GM19099 (cell line): ENCODE measurements at regions not wholly inside any gene's neighbourhood (a gene's known extent, or its start where the extent isn't known, plus 50 kb on each side); places are given as distances from the start of the nearest gene placed in this dataset.

Experiments
- POLR2A ChIP-seq: IDR thresholded peaks from 3 replicates; pipeline ENCODE4 v1.6.1; 2011; ENCODE audit warnings: low read depth; ENCODE audit not compliant: insufficient read length; ENCODE audit errors: extremely low read depth

DNA sequence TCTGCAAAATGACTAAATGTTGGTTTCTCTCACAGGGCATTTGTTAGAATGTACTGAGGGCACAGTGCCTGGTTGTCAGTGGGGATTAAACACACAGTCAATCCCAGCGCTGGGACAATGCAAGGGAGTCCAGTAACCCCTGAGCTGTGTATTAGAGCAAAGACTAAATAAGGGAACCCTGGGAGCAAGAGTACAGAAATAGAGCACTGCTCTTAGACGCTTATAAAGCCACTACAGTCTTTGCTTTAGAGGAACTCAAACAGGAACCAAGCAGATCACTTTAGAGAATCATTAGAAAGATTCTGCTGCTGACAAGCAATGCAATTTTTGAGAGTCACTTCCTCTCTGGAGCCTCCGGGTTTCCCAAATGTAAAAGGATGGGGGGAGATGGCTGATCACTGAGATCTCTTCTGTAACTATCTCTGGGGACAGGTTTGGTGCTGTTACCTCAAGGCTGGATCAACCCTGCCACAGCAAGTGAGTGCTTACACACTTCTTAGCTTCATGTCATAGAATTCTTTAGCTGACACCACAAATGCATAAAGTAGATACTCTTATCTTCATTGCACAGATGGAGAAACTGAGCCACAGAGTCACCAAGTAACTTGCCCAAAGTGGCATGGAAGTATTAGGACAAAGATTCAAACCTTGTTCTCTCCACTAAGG, 137.8 kb upstream of the CPEB2 start:
- TF ChIP-seq POLR2A: no peak

DNA sequence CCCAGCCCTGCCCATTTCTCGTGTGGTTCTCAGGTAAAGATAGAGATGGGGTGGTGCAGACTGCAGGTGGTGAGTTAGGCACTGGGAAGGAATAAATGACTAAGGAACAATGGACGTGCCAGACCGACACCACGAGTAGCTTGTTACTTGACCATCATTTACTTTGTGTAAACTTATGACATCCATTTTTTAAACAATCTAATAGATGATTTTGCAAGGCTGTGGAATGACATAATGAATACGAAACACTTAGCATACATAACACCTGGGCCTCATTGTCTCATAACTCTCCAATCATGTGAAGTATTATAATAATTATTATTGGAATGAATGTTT, 137.3 kb upstream of the CPEB2 start:
- no peak for TF ChIP-seq POLR2A

DNA sequence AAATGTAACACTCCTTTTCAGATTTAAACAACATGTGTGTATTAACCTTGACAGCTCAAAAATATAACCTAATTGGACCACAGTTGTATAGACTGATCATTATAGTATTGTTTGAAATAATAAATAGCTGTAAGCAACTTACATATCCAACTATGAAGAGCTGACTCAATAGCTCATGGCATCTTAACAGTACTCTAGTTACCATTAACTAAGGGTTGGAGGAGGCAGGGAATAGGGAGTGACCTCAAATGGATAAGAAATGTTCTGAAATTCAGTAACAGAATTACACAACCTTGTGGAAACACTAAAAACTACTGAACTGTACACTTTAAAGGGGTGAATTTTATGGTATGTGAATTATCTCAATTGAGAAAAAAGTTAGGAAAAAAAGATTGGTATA, 136.5 kb upstream of the CPEB2 start:
- TF ChIP-seq POLR2A: no peak

DNA sequence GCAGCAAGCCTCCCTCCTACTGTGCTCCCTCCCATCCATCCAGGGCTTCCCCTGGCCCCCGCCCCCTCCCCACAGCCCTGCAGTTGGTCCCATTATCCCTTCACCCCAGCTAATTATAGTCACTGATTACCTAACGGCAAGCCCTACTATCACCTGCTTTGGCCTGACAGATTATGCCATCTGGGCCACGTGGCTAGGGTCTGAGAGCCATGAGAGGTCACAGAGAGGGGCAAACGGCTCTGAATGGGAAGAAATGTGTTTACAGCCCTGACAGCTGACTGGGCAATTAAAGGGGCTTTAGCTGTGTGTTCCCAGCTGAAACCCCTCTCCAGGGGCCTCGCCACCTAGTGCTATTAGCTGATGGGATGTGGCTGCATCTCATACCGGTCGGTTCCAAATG, 134.4 kb upstream of the CPEB2 start:
- TF ChIP-seq POLR2A: no peak

DNA sequence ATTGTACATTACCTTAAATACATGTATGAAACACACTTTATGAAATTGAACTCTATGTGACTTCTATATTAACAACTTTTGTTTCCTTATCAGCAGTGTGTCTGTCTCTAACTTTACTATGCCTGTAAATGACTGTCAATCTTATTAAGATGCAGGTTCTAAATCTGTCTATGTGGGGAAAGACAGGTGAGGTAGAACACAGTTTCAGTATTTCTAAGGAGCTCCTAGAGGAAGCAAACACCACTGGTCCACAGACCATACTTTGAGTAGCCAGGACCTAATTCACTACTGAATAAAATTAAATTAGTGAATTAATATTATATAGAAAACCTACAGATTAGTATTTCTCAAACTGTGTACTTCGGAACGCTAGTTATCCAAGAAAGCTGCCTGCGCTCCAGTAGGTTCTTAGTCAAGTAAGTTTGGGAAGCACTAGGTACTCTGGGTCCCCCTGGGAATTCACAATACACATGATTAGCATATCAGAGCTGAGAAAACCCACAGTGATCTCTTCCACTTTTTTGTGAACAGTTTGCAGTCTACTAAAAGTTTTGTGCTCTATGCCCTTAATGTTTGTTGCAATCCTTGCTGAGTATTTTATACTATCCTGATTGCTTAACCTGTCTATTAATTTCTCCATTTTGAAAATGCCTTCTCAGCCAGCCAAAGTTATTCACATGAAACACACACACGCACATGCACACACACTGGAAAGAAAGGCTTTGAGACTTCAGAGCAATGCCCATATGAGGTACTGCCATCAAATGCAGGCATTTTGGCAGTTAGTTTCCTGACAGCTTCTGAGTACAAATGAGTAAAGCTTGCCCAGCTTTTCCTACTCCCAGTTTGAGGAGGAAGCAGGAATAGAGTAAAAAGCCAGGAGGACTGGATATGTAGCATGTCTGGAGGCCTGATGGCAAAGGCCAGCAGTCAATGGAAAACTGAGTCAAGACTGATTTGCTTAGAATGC, 133.6 kb upstream of the CPEB2 start:
- no peak for TF ChIP-seq POLR2A

DNA sequence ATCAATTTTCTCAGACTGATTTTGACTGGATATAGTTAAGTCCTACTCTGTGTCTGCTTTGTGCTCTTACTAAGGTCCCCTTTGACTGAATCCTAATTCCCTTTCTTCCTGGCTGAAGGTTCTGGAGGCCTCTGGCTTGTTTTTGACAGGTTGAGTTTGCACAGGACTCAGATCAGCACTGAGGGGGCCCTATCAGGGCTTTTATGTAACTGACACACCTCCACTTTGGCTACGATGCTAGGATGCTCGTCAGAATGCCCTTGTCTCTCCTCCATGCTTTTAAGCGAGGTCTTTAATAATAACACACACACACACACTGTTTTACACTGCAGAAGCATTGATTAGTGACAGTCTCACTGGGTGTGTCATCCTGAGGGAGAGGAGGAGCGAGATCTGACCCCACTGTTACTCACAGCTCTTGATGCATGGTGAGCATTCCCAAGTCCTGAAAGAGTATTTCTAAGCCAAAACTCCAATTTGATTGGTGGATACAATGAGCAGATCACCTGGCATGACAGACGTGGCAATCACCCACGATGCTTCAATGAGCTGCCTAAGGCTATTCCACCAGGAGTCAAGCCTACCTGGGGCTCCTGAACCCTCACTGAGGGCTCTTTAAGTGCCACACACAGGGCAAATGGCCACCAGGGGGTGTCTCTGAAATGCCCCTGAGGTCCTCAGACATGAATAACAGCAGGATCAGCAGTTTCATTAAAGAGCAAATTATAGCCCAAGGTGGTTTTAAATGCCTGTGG, 130.4 kb upstream of the CPEB2 start:
- no peak for TF ChIP-seq POLR2A

DNA sequence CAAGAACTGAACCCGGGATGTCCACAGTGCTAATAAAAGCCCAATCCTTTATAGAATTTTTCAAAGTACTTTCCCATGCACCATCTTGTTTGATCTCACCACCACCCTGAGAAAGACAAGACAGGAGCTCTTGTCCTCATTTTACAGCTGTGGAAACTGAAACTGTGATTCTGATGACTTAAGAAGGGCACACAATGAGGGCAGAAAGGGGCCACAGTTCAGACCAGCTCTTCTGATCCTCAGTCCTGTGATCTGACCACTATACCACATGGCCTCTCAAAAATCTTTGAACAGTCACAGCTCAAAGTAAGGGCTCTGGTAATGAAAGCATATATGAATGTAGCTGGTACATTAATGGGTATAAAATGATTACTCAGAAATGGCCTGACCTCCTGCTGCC, 127.3 kb upstream of the CPEB2 start:
- no peak for TF ChIP-seq POLR2A

DNA sequence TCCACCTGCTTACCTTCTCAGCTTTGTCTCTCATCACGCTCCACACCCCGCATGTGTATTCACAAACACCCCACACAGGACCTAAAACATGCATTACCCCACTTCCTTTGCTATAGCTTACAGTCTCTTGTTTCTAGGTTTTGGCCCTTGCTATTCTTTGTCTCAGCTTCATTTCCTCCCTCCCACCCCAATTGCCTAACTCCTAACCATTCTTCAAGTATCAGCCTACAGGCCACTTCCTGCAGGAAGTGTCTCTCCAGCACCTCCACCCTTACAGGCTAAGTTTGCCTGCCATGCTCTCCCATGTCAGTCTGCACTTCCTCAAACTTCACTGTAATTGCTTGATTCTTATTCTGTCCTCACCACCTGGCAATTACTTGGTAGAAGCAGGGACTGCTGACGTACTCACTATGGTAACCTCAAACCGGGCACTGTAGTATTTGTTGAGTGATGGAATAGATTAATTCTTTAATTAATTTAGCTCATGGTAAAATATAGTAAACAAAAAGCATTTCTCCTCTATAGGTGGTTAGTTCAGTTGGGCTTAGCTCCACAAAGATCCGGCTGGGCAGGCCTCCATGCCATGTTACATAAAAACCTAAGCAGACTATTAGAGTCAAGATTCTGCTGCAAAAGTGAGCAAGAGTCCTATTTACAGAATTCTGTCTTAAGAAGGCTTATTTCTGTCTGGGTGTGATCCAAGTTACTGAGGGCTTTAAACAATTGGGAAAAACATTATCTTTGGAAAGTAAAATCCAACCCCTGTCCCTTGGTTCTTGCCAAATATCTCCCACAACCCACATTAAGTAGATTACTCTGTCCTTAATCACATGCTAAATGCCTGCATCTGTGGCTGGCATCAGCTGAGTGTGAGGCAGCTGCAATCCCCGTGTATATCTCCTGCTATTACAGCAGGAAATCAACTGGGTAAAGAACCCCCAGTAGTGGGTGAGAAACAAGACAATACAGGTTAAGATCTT, 124.7 kb upstream of the CPEB2 start:
- no peak for TF ChIP-seq POLR2A

DNA sequence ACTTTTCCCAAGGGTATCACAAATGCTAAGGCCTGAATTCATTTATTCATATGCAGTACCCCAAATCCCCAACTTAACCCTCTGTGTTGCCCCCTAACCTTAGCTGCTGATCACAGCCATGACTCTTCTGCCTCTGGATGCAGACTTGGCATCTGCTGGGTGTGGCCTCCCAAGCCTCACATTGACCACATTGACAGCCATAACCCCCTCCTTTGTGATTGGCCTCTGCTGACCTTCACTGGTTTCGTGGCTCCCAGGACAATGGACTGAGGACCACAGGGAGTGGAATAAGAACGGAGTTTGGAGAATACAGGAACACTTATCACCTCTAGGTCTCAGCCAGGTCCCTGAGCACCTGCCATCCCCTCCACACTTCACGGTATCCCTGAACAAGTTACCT, 123.6 kb upstream of the CPEB2 start:
- TF ChIP-seq POLR2A: no peak

DNA sequence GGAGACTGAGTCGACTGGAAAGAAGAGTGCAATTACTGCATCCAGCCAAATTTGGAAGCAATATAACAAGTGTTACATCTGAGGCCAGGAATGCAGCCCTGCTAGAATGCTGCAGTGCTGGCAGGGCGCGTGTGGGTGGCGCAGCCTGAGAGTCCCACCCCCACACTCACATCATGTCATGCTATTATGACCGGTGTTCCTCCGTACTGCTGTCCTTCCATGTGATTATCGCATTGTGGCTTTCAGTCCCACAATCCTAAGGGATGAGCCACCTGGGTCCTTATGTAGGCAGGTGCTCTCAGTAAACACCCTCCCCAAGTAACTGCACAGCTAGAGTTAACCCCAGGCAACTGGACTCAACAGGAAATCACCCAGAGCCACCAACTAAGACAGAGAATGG, 122.6 kb upstream of the CPEB2 start:
- TF ChIP-seq POLR2A: no peak

DNA sequence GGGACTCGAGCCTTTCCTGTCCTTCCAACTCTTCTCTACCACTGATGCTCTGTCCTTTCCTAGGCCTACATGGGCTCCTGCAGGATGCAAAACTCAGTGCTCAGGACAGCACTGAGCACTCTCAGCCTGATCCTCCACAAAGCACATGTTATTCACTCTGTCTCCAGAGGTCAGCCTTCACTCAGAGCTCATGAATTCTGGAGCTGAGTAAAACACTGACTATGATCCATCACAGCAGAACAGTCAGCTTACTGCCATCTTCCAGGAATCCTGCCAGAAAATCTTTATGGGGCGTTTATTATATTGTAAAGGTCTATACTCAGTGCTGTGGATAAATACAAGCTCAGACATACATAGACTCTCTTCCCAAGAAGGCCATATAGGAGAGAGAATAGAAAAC, 121.5 kb upstream of the CPEB2 start:
- no peak for TF ChIP-seq POLR2A

DNA sequence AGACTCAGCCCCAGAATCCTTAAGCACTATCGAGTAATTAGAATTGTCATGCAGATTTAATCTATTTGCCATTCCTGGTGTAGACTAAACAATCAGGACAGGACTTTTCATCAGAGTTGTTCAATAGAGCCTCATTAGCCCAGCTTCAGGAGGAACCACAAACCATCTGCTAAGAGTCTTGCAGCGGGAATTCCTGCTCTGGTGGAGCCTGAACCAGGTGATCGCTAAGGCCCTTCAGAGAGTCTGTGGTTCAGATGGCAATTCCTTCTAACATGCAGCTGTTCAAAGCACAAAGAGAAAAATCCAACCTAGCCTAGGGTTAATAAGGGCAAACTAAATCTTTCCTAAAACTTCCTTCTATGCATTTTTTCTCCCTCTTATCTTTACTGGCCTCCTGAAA, 119.1 kb upstream of the CPEB2 start:
- no peak for TF ChIP-seq POLR2A

DNA sequence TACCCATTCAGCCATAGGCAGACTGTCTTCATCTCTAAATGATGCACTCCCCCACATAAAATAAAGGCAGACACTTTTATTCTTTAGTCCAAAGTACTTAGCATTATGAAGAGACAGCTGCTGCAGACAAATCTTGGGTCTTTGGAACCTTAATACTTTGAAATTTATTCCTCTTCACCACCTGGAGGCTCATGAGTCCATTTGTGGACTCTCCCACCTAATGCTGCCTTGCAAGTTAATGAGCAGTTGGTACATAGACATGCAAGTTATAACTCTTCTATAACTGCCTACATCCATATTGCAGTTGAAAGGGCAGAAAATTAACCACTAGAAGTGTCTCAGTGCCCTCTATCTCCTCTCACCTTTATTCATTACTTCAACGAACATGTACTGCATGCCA, 118.6 kb upstream of the CPEB2 start:
- no peak for TF ChIP-seq POLR2A

DNA sequence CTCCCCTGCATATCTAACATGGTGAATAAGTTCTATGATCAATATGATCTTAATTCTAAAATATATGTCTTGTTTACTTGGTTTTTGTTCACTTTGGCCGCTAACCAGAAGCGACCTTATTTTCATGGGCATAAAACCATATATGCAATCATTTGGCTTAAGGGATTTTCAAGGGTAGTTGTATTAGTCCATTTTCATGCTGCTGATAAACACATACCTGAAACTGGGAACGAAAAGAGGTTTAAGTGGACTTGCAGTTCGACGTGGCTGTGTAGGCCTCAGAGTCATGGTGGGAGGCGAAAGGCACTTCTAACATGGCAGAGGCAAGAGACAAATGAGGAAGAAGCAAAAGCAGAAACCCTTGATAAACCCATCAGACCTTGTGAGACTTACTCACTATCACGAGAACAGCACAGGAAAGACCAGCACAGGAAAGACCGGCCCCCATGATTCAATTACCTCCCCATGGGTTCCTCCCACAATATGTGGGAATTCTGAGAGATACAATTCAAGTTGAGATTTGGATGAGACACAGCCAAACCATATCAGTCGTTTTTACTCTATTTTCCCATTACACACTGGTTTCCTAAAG, 114.3 kb upstream of the CPEB2 start:
- TF ChIP-seq POLR2A: no peak
